KMS-11 (cell line): ENCODE measurements at regions not wholly inside any gene's neighbourhood (a gene's known extent, or its start where the extent isn't known, plus 50 kb on each side); places are given as distances from the start of the nearest gene placed in this dataset.

Experiments
- H2AFZ ChIP-seq: fragments of 200-600 bp; sonication (generic); 2 replicates; pipeline ENCODE4 v1.6.1; 2016; ENCODE audit warnings: antibody characterized with exemption, mixed run types, low read depth
- H3K27ac ChIP-seq: fragments of 200-600 bp; sonication (generic); 2 replicates; pipeline ENCODE4 v1.6.1; 2016; ENCODE audit warnings: mild to moderate bottlenecking, mixed run types
- H3K27me3 ChIP-seq: fragments of 200-600 bp; sonication (generic); 2 replicates; pipeline ENCODE4 v1.6.1; 2017; ENCODE audit warnings: mild to moderate bottlenecking, low read depth, mixed run types, moderate library complexity; ENCODE audit not compliant: insufficient read depth
- H3K36me3 ChIP-seq: fragments of 200-600 bp; sonication (generic); 2 replicates; pipeline ENCODE4 v1.6.1; 2017; ENCODE audit warnings: mild to moderate bottlenecking, mixed run types; ENCODE audit not compliant: insufficient read depth
- H3K4me1 ChIP-seq: fragments of 200-600 bp; sonication (generic); 2 replicates; pipeline ENCODE4 v1.6.1; 2016; ENCODE audit warnings: mild to moderate bottlenecking, low read depth, mixed run types; ENCODE audit not compliant: poor library complexity, severe bottlenecking
- H3K4me2 ChIP-seq: fragments of 200-600 bp; sonication (generic); 2 replicates; pipeline ENCODE4 v1.7.0; 2016; ENCODE audit warnings: mild to moderate bottlenecking, mixed run types
- H3K4me3 ChIP-seq: fragments of 200-600 bp; sonication (generic); IDR thresholded peaks from 2 replicates; pipeline ENCODE4 v1.6.1; 2017; ENCODE audit warnings: low read depth, low read length, mixed read lengths; ENCODE audit not compliant: insufficient read depth
- H3K79me2 ChIP-seq: fragments of 200-600 bp; sonication (generic); 2 replicates; pipeline ENCODE4 v1.6.1; 2016; ENCODE audit warnings: low read depth, mixed run types; ENCODE audit not compliant: insufficient read depth
- H3K9ac ChIP-seq: fragments of 200-600 bp; sonication (generic); 2 replicates; pipeline ENCODE4 v1.6.1; 2016; ENCODE audit warnings: mild to moderate bottlenecking, mixed run types
- H4K20me1 ChIP-seq: fragments of 200-600 bp; sonication (generic); 2 replicates; pipeline ENCODE4 v1.6.1; 2016; ENCODE audit warnings: mild to moderate bottlenecking, mixed run types; ENCODE audit not compliant: insufficient read depth
- TF ChIP-seq, protein P1 (sequence below): fragments of 200-600 bp; sonication (generic); conservative IDR thresholded peaks from 2 replicates; pipeline ENCODE4 v1.6.1; 2017; ENCODE audit warnings: low read depth, mild to moderate bottlenecking, antibody characterized with exemption, low read length, moderate library complexity, mixed read lengths

DNA sequence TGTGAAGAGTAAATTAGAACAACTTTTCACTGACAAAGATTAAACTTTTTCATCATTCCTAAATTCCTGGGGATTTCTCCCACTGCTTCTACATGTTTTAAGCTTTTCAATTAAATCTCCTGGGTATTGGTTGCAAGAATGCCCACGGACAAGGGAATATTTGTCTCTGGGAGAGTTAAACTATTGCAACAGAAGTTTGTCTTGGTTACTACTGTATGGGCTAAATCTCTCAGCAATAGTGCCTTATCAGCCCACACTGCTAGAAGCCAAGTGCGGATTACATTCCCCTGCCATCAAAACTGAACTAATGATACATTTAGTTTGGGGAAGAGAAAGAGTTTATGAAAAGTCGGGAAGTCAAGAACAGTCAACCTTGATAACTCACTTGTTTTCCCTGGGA, 528.2 kb upstream of the C9orf72 start:
- no peak overlapping the region for H3K9ac ChIP-seq
- H4K20me1 ChIP-seq: no peaks in the 10 kb centered on the region
- TF ChIP-seq, protein P1, sequence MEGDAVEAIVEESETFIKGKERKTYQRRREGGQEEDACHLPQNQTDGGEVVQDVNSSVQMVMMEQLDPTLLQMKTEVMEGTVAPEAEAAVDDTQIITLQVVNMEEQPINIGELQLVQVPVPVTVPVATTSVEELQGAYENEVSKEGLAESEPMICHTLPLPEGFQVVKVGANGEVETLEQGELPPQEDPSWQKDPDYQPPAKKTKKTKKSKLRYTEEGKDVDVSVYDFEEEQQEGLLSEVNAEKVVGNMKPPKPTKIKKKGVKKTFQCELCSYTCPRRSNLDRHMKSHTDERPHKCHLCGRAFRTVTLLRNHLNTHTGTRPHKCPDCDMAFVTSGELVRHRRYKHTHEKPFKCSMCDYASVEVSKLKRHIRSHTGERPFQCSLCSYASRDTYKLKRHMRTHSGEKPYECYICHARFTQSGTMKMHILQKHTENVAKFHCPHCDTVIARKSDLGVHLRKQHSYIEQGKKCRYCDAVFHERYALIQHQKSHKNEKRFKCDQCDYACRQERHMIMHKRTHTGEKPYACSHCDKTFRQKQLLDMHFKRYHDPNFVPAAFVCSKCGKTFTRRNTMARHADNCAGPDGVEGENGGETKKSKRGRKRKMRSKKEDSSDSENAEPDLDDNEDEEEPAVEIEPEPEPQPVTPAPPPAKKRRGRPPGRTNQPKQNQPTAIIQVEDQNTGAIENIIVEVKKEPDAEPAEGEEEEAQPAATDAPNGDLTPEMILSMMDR: no peak
- H3K79me2 ChIP-seq: no peaks in the 10 kb centered on the region
- H3K4me2 ChIP-seq: no peak overlapping the region
- no peak overlapping the region for H3K27ac ChIP-seq
- no peak overlapping the region for H2AFZ ChIP-seq
- H3K4me3 ChIP-seq: no peak overlapping the region
- H3K4me1 ChIP-seq: no peaks in the 10 kb centered on the region
- no peaks in the 10 kb centered on the region for H3K27me3 ChIP-seq
- no peaks in the 10 kb centered on the region for H3K36me3 ChIP-seq

DNA sequence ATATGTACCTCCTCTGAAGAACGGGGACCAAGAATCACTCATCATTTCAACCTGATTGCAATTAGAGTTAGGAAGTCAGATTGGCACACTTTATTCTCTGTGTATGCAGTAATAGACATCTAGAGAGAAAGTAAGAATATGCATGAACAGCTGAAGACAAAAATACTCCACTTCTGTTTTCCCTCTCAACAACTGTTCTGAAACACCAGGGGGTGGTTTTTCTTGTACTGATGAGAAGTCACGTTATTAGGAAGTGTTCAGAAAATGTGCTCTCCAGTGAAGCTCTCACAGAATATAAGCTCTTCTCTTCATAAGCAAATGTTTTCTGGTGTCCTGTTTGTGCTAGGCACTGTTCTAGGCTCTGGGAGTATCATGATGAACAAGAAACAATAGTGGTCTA, 531.7 kb upstream of the C9orf72 start:
- Histone ChIP-seq H2AFZ (no peak overlapping the region), H3K27me3 (no peaks in the 10 kb centered on the region), H3K27ac (no peak overlapping the region), H3K4me3 (no peak overlapping the region), H3K4me2 (no peak overlapping the region), H3K79me2 (no peaks in the 10 kb centered on the region), H3K9ac (no peak overlapping the region), H4K20me1 (no peaks in the 10 kb centered on the region), H3K36me3 (no peaks in the 10 kb centered on the region), H3K4me1 (no peaks in the 10 kb centered on the region)
- TF ChIP-seq, protein P1: no peak

DNA sequence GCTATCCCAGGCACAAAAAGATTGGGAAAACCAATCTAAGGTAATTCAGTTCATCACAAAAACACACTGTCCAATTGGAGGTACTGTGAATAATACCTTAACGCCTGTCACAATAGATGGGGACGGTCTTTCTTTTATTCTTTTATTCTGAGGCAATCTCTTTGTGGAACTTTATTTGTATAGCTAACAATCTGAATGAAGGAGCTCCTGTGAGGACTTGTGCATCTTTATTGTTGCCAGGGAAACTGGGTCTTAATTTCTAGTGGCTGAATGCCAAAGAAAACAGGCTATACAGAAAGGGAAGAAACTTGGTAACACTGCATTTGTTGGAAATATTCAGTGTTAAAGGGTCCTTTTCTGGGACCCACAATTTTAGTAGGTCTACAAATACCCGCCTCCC, 546.9 kb upstream of the C9orf72 start:
- H3K36me3 ChIP-seq: no peaks in the 10 kb centered on the region
- TF ChIP-seq, protein P1: no peak
- no peaks in the 10 kb centered on the region for H3K79me2 ChIP-seq
- no peaks in the 10 kb centered on the region for H3K4me1 ChIP-seq
- no peak overlapping the region for H2AFZ ChIP-seq
- H3K27me3 ChIP-seq: no peaks in the 10 kb centered on the region
- no peak overlapping the region for H3K27ac ChIP-seq
- H3K4me2 ChIP-seq: no peak overlapping the region
- H4K20me1 ChIP-seq: no peaks in the 10 kb centered on the region
- no peak overlapping the region for H3K4me3 ChIP-seq
- H3K9ac ChIP-seq: no peak overlapping the region

DNA sequence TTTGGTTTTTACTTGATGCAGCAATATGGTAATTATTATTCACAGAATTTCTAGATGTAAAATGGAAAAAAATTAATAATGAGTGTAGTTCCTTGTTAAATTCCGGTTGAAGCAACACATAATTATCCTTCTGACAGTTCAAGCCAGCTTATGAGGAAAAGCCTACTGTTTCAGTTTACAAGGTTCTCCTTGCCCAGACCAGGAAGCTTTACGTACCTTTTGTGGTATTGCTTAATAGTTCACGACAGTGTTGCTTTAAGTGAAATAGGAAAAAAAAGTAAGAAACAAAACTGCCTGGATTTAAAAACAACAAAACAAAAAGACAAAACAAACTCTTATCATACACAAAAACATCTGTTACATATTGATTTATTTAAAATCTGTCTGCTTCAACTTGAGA, 547.3 kb upstream of the C9orf72 start:
- Histone ChIP-seq H3K36me3 (no peaks in the 10 kb centered on the region), H3K79me2 (no peaks in the 10 kb centered on the region), H3K27me3 (no peaks in the 10 kb centered on the region), H2AFZ (no peak overlapping the region), H3K27ac (no peak overlapping the region), H3K4me2 (no peak overlapping the region), H3K9ac (no peak overlapping the region), H3K4me1 (no peaks in the 10 kb centered on the region), H4K20me1 (no peaks in the 10 kb centered on the region), H3K4me3 (no peak overlapping the region)
- TF ChIP-seq, protein P1: no peak

DNA sequence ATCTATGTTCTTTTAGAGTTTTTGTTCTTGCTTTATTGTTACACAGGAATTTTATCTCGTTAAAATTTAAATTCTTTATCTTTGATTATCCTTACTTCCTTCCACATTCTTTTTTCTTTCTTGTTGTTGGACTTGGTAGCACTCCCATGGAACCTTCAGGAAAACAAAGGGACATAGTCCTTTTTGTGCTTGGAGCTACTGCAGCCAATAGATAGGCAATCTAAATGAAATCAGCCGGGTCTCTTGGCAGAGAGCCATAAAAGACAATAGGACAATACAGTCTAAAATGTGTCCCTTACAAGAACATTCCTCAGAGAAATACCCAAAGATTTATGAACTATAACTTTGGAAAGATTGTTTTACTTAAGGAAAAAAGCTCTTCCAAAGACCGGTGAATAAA, 548.1 kb upstream of the C9orf72 start:
- H3K4me2 ChIP-seq: no peak overlapping the region
- no peaks in the 10 kb centered on the region for H3K4me1 ChIP-seq
- H3K9ac ChIP-seq: no peak overlapping the region
- TF ChIP-seq, protein P1: no peak
- H3K79me2 ChIP-seq: no peaks in the 10 kb centered on the region
- H4K20me1 ChIP-seq: no peaks in the 10 kb centered on the region
- no peak overlapping the region for H2AFZ ChIP-seq
- H3K36me3 ChIP-seq: no peaks in the 10 kb centered on the region
- H3K4me3 ChIP-seq: no peak overlapping the region
- no peak overlapping the region for H3K27ac ChIP-seq
- no peaks in the 10 kb centered on the region for H3K27me3 ChIP-seq
